ENCODE measurements at regions not wholly inside any gene's neighbourhood (a gene's known extent, or its start where the extent isn't known, plus 50 kb on each side); places are given as distances from the start of the nearest gene placed in this dataset.

- no peaks in the 10 kb centered on the region for H3K4me1 ChIP-seq
- intact Hi-C loops (cut with DNase I) = no loop called here
- DNase-seq (no peak), ATAC-seq (no peak)
- no peak overlapping the region for H3K27ac ChIP-seq
- TF ChIP-seq CTCF (IDR thresholded peaks at IDR 0.05) = no peak
- no peaks in the 10 kb centered on the region for H3K36me3 ChIP-seq
- peaks cover 0 to 20% (median 0%) of the 10 kb centered on the region in 11 donors for H3K9me3 ChIP-seq
- WGBS, 2 donors = 71 to 87% methylated on average over 3 of the region's 3 CpGs
- H3K4me3 ChIP-seq = no peak overlapping the region
- H3K27me3 ChIP-seq = no peaks in the 10 kb centered on the region
Observed at GRCh38 chr13:33472446-33472845, 186.9 kb upstream of the STARD13 start.

DNA sequence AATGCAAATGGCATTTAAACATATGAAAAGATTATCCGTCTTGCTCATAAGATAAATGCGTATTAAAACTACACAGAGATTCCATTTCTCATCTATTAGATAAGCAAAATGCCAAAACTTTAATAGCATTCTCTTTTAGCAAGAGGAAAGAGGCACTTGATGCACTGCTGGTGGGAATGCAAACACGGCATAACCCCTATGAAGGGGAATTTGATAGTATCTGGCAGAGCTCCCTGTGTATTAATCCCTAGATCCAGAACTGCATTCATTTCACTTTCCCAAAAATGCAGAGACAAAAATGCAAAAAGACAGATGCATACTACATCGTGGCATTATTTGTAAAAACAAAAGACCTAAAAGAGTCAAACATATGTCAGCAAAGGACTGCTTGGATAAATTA lies 193.6 kb upstream of the STARD13 start:
- Histone ChIP-seq H3K4me1 (no peaks in the 10 kb centered on the region), H3K9me3 (peaks cover 0 to 25% (median 4%) of the 10 kb centered on the region in 11 donors), H3K27me3 (no peaks in the 10 kb centered on the region), H3K27ac (no peak overlapping the region), H3K36me3 (no peaks in the 10 kb centered on the region), H3K4me3 (no peak overlapping the region)
- WGBS, 2 donors = 56 to 82% methylated on average over 4 of the region's 4 CpGs
- TF ChIP-seq CTCF (IDR thresholded peaks at IDR 0.05) = no peak
- DNase-seq (no peak), ATAC-seq (no peak)
- intact Hi-C loops (cut with DNase I) = no loop called here

DNA sequence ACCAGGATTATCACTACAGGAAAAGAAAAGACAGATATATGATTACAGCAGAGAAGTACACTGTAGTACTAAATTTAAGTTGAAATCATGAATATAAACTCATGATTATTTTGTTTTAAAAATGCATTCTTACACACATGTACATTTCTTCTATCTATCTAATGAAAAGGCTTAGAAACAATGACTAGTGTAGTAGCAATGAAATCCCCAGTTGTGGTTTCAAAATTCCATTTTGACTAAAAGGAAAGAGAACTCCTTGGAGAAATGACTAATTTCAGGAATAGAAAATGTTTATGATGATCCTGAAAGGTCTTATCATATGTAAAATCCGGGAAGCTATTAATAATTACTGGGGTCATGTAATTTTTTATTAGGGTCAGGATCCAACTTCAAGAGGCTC lies 195.0 kb upstream of the STARD13 start:
- 72 to 77% methylated on average over 1 of the region's 1 CpG for WGBS, 2 donors
- TF ChIP-seq CTCF (IDR thresholded peaks at IDR 0.05) = no peak
- DNase-seq (no peak), ATAC-seq (no peak)
- intact Hi-C loops (cut with DNase I) = loop anchor here in 1 of 10 donors (10.0 kb wide), 1 partner anchor 126 kb away; no protein-coding TSS in a partner anchor
- H3K4me1 ChIP-seq = no peaks in the 10 kb centered on the region
- no peak overlapping the region for H3K4me3 ChIP-seq
- H3K27ac ChIP-seq = no peak overlapping the region
- no peaks in the 10 kb centered on the region for H3K27me3 ChIP-seq
- H3K36me3 ChIP-seq = no peaks in the 10 kb centered on the region
- H3K9me3 ChIP-seq = peaks cover 0 to 33% (median 8%) of the 10 kb centered on the region in 11 donors

- intact Hi-C loops (cut with DNase I) = loop anchor here in 1 of 10 donors (10.0 kb wide), 1 partner anchor 129 kb away; no protein-coding TSS in a partner anchor
- DNase-seq = no peak
- Histone ChIP-seq H3K27ac (no peak overlapping the region), H3K4me1 (peaks cover 0 to 11% (median 0%) of the 10 kb centered on the region in 9 donors), H3K9me3 (peaks cover 0 to 15% (median 2%) of the 10 kb centered on the region in 11 donors), H3K27me3 (no peaks in the 10 kb centered on the region), H3K4me3 (no peak overlapping the region), H3K36me3 (no peaks in the 10 kb centered on the region)
- TF ChIP-seq CTCF (IDR thresholded peaks at IDR 0.05) = no peak
- WGBS, 2 donors = 93 to 97% methylated on average over 3 of the region's 3 CpGs
- no peak for ATAC-seq
Observed at GRCh38 chr13:33483471-33483870, 197.9 kb upstream of the STARD13 start.
